ENCODE measurements at regions not wholly inside any gene's neighbourhood (a gene's known extent, or its start where the extent isn't known, plus 50 kb on each side); places are given as distances from the start of the nearest gene placed in this dataset.

- no peak for TF ChIP-seq CTCF (conservative IDR thresholded peaks at IDR 0.05)
- no peak for TF ChIP-seq ZFX (IDR thresholded peaks at IDR 0.05)
Observed at GRCh38 chr11:110000031-110000502, 93.1 kb upstream of the ZC3H12C start.

Measured in C4-2B (cell line).